NCI-H446 treated with DMSO at 0.1 percent for 48 hours (cell line): ENCODE measurements at regions not wholly inside any gene's neighbourhood (a gene's known extent, or its start where the extent isn't known, plus 50 kb on each side); places are given as distances from the start of the nearest gene placed in this dataset.
A peak's percentile ranks its signal among the peaks of the same experiment; 100 is the strongest.

Experiments
- DNase-seq: peaks from one replicate; lab custom pipeline; 2025; lab: John Stamatoyannopoulos, UW

- no peak for DNase-seq
Measured at GRCh38 chr3:59339818-59340217, 290.0 kb upstream of the CFAP20DC start.

- DNase-seq = no peak
Measured at GRCh38 chr3:59338934-59339333, 289.1 kb upstream of the CFAP20DC start.

GRCh38 chr3:59335338-59335737 lies 285.5 kb upstream of the CFAP20DC start:
- no peak for DNase-seq

- no peak for DNase-seq
Measured at GRCh38 chr3:59334585-59334984, 284.8 kb upstream of the CFAP20DC start.

GRCh38 chr3:59327376-59327808 lies 277.6 kb upstream of the CFAP20DC start:
- no peak for DNase-seq

GRCh38 chr3:59326246-59327024 lies 276.6 kb upstream of the CFAP20DC start:
- no peak for DNase-seq

GRCh38 chr3:59321881-59322540 lies 272.2 kb upstream of the CFAP20DC start:
- no peak for DNase-seq

- no peak for DNase-seq
Measured at GRCh38 chr3:59320080-59320479, 270.3 kb upstream of the CFAP20DC start.

- DNase-seq = no peak
Measured at GRCh38 chr3:59319442-59319841, 269.6 kb upstream of the CFAP20DC start.

GRCh38 chr3:59318881-59319280 lies 269.1 kb upstream of the CFAP20DC start:
- no peak for DNase-seq

GRCh38 chr3:59317386-59317785 lies 267.6 kb upstream of the CFAP20DC start:
- DNase-seq = no peak

- DNase-seq = no peak
Measured at GRCh38 chr3:59316688-59317275, 267.0 kb upstream of the CFAP20DC start.

- peak; percentile 1 for DNase-seq
Measured at GRCh38 chr3:59313365-59313764, 263.5 kb upstream of the CFAP20DC start.

- no peak for DNase-seq
Measured at GRCh38 chr3:59311231-59311630, 261.4 kb upstream of the CFAP20DC start.

- no peak for DNase-seq
Measured at GRCh38 chr3:59310736-59311135, 260.9 kb upstream of the CFAP20DC start.

- DNase-seq = no peak
Measured at GRCh38 chr3:59308684-59309083, 258.9 kb upstream of the CFAP20DC start.

GRCh38 chr3:59308001-59308400 lies 258.2 kb upstream of the CFAP20DC start:
- no peak for DNase-seq

GRCh38 chr3:59306436-59306835 lies 256.6 kb upstream of the CFAP20DC start:
- DNase-seq = no peak

- DNase-seq = no peak
Measured at GRCh38 chr3:59304296-59304695, 254.5 kb upstream of the CFAP20DC start.

- no peak for DNase-seq
Measured at GRCh38 chr3:59303452-59303851, 253.6 kb upstream of the CFAP20DC start.

- no peak for DNase-seq
Measured at GRCh38 chr3:59302442-59302841, 252.6 kb upstream of the CFAP20DC start.

GRCh38 chr3:59300733-59301132 lies 250.9 kb upstream of the CFAP20DC start:
- no peak for DNase-seq

- no peak for DNase-seq
Measured at GRCh38 chr3:59299561-59299960, 249.7 kb upstream of the CFAP20DC start.
